Astrocyte (in vitro differentiated cells and primary cell): ENCODE measurements at regions not wholly inside any gene's neighbourhood (a gene's known extent, or its start where the extent isn't known, plus 50 kb on each side); places are given as distances from the start of the nearest gene placed in this dataset.
A peak's percentile ranks its signal among the peaks of the same experiment; 100 is the strongest.

Experiments used
- DNase-seq: peaks from one replicate; pipeline ENCODE4 v3.0.0-alpha.2; 2010; ENCODE audit warnings: low read depth
- FAIRE-seq: peaks from 2 replicates; lab custom pipeline; 2011; peaks lifted over from hg19 to GRCh38; lab: Jason Lieb, UNC
- H2AFZ ChIP-seq: 2 replicates; pipeline ENCODE4 v1.6.0; 2012; ENCODE audit warnings: low read depth, low read length, inconsistent platforms
- H3K27ac ChIP-seq: 2 replicates; pipeline ENCODE4 v1.5.1; 2011; ENCODE audit warnings: low read depth, low read length, inconsistent platforms
- H3K27me3 ChIP-seq: 2 replicates; pipeline ENCODE4 v1.6.0; 2011; ENCODE audit warnings: low read length, inconsistent platforms; ENCODE audit not compliant: insufficient read depth
- H3K36me3 ChIP-seq: 2 replicates; pipeline ENCODE4 v1.5.1; 2011; ENCODE audit warnings: low read length, inconsistent platforms; ENCODE audit not compliant: insufficient read depth
- H3K4me1 ChIP-seq: 2 replicates; pipeline ENCODE4 v1.5.1; 2011; ENCODE audit warnings: low read length, inconsistent platforms; ENCODE audit not compliant: insufficient read depth
- H3K4me2 ChIP-seq: 2 replicates; pipeline ENCODE4 v1.6.0; 2012; ENCODE audit warnings: low read length, inconsistent platforms
- H3K4me3 ChIP-seq: 2 replicates; pipeline ENCODE4 v1.5.1; 2011; ENCODE audit warnings: low read depth, mild to moderate bottlenecking, low read length, inconsistent platforms; ENCODE audit not compliant: insufficient read depth
- H3K79me2 ChIP-seq: 2 replicates; pipeline ENCODE4 v1.6.0; 2012; ENCODE audit warnings: mild to moderate bottlenecking, low read length, inconsistent platforms; ENCODE audit not compliant: insufficient read depth
- H3K9ac ChIP-seq: 2 replicates; pipeline ENCODE4 v1.6.0; 2012; ENCODE audit warnings: mild to moderate bottlenecking, low read length, inconsistent platforms
- H3K9me3 ChIP-seq: 2 replicates; pipeline ENCODE4 v1.5.1; 2012; ENCODE audit warnings: low read depth, mild to moderate bottlenecking, low read length, inconsistent platforms; ENCODE audit not compliant: insufficient read depth
- H4K20me1 ChIP-seq: 2 replicates; pipeline ENCODE4 v1.6.0; 2012; ENCODE audit warnings: low read length, inconsistent platforms; ENCODE audit not compliant: insufficient read depth
- H3K27ac Mint-ChIP-seq: one replicate; pipeline ENCODE4 v1.8.0; 2021; ENCODE audit warnings: mild to moderate bottlenecking, mixed read lengths; ENCODE audit not compliant: unreplicated experiment
- H3K27me3 Mint-ChIP-seq: one replicate; pipeline ENCODE4 v1.8.0; 2021; ENCODE audit warnings: low read depth, mixed read lengths; ENCODE audit not compliant: unreplicated experiment
- H3K36me3 Mint-ChIP-seq: one replicate; pipeline ENCODE4 v1.8.0; 2021; ENCODE audit warnings: low read depth, mixed read lengths; ENCODE audit not compliant: unreplicated experiment
- H3K4me1 Mint-ChIP-seq: one replicate; pipeline ENCODE4 v1.8.0; 2021; ENCODE audit warnings: low read depth, mixed read lengths; ENCODE audit not compliant: unreplicated experiment
- H3K4me3 Mint-ChIP-seq: one replicate; pipeline ENCODE4 v1.8.0; 2021; ENCODE audit warnings: mild to moderate bottlenecking, moderate library complexity, mixed read lengths; ENCODE audit not compliant: unreplicated experiment
- H3K9me3 Mint-ChIP-seq: one replicate; pipeline ENCODE4 v1.8.0; 2021; ENCODE audit warnings: mild to moderate bottlenecking, mixed read lengths; ENCODE audit not compliant: unreplicated experiment
- CTCF ChIP-seq: IDR thresholded peaks from 2 replicates; pipeline ENCODE4 v1.5.1; 2011; ENCODE audit warnings: low read depth, mild to moderate bottlenecking, inconsistent platforms, low read length, moderate library complexity; ENCODE audit not compliant: insufficient read depth
- EZH2 ChIP-seq: IDR thresholded peaks from 2 replicates; pipeline ENCODE4 v1.6.1; 2012; ENCODE audit warnings: mild to moderate bottlenecking, low read length, inconsistent platforms; ENCODE audit not compliant: insufficient read depth

- FAIRE-seq, result no peak
- H2AFZ ChIP-seq, result no peak overlapping the region
- TF ChIP-seq EZH2 (no peak), CTCF (no peak)
- H3K4me3 ChIP-seq, result no peak overlapping the region
- no peaks in the 10 kb centered on the region for H3K79me2 ChIP-seq
- H3K27me3 Mint-ChIP-seq, result peaks cover 17% of the 10 kb centered on the region
- H3K4me2 ChIP-seq, result no peak overlapping the region
- H3K4me1 Mint-ChIP-seq, result no peaks in the 10 kb centered on the region
- H3K27ac Mint-ChIP-seq, result no peak overlapping the region
- no peak overlapping the region for H3K4me3 Mint-ChIP-seq
- H3K27me3 ChIP-seq, result no peaks in the 10 kb centered on the region
- H3K27ac ChIP-seq, result no peak overlapping the region
- H4K20me1 ChIP-seq, result no peaks in the 10 kb centered on the region
- H3K9me3 ChIP-seq, result no peaks in the 10 kb centered on the region
- no peaks in the 10 kb centered on the region for H3K36me3 ChIP-seq
- H3K9ac ChIP-seq, result no peak overlapping the region
- H3K36me3 Mint-ChIP-seq, result no peaks in the 10 kb centered on the region
- H3K4me1 ChIP-seq, result no peaks in the 10 kb centered on the region
- H3K9me3 Mint-ChIP-seq, result no peaks in the 10 kb centered on the region
- DNase-seq, result no peak
Measured at GRCh38 chrX:69396916-69397315, 107.2 kb upstream of the NALF2 start.

- Histone ChIP-seq H3K36me3 (no peaks in the 10 kb centered on the region), H2AFZ (no peak overlapping the region), H4K20me1 (no peaks in the 10 kb centered on the region), H3K4me1 (no peaks in the 10 kb centered on the region), H3K9me3 (no peaks in the 10 kb centered on the region), H3K27me3 (no peaks in the 10 kb centered on the region), H3K27ac (no peak overlapping the region), H3K9ac (no peak overlapping the region), H3K79me2 (no peaks in the 10 kb centered on the region), H3K4me3 (no peak overlapping the region), H3K4me2 (no peak overlapping the region)
- Mint-ChIP-seq H3K27ac (peak overlapping the region; percentile 62), H3K27me3 (peaks cover 23% of the 10 kb centered on the region), H3K4me1 (no peaks in the 10 kb centered on the region), H3K9me3 (peaks cover 1% of the 10 kb centered on the region), H3K4me3 (no peak overlapping the region), H3K36me3 (no peaks in the 10 kb centered on the region)
- TF ChIP-seq EZH2 (no peak), CTCF (no peak)
- FAIRE-seq (no peak), DNase-seq (no peak)
Measured at GRCh38 chrX:69395306-69395705, 108.8 kb upstream of the NALF2 start.

- no peak for FAIRE-seq
- no peak overlapping the region for H3K4me3 Mint-ChIP-seq
- no peaks in the 10 kb centered on the region for H3K27me3 ChIP-seq
- H3K4me1 ChIP-seq, result no peaks in the 10 kb centered on the region
- no peak overlapping the region for H3K4me3 ChIP-seq
- no peaks in the 10 kb centered on the region for H3K36me3 Mint-ChIP-seq
- H3K4me2 ChIP-seq, result no peak overlapping the region
- no peaks in the 10 kb centered on the region for H4K20me1 ChIP-seq
- no peak overlapping the region for H3K9ac ChIP-seq
- no peaks in the 10 kb centered on the region for H3K9me3 ChIP-seq
- peaks cover 47% of the 10 kb centered on the region for H3K27me3 Mint-ChIP-seq
- DNase-seq, result no peak
- no peak overlapping the region for H3K27ac ChIP-seq
- no peak overlapping the region for H3K27ac Mint-ChIP-seq
- peaks cover 1% of the 10 kb centered on the region for H3K9me3 Mint-ChIP-seq
- no peak overlapping the region for H2AFZ ChIP-seq
- TF ChIP-seq CTCF (no peak), EZH2 (no peak)
- H3K36me3 ChIP-seq, result no peaks in the 10 kb centered on the region
- H3K4me1 Mint-ChIP-seq, result no peaks in the 10 kb centered on the region
- no peaks in the 10 kb centered on the region for H3K79me2 ChIP-seq
Measured at GRCh38 chrX:69389101-69389501, 115.0 kb upstream of the NALF2 start.
